ENCODE measurements at regions not wholly inside any gene's neighbourhood (a gene's known extent, or its start where the extent isn't known, plus 50 kb on each side); places are given as distances from the start of the nearest gene placed in this dataset.
"Not testable (repeated sequence)": the region's sequence is repeated elsewhere in the genome, so short reads cannot be mapped to it uniquely, and the experiment has no call there.

- DNase-seq (ENCODE audit: low read depth in 4 of 4, low spot score in 2 of 4) = no peak
Measured at GRCh38 chr3:25895031-25895430, 105.1 kb downstream of the OXSM start.

GRCh38 chr3:25895443-25895842 lies 105.6 kb downstream of the OXSM start:
- DNase-seq (ENCODE audit: low read depth in 4 of 4, low spot score in 2 of 4) = no peak

GRCh38 chr3:25897019-25897418 lies 107.1 kb downstream of the OXSM start:
- DNase-seq (ENCODE audit: low read depth in 4 of 4, low spot score in 2 of 4) = no peak

GRCh38 chr3:25899352-25900101 lies 109.6 kb downstream of the OXSM start:
- DNase-seq (ENCODE audit: low read depth in 4 of 4, low spot score in 2 of 4) = no peak

GRCh38 chr3:25900161-25900560 lies 110.3 kb downstream of the OXSM start:
- no peak for DNase-seq (ENCODE audit: low read depth in 4 of 4, low spot score in 2 of 4)

- no peak for DNase-seq (ENCODE audit: low read depth in 4 of 4, low spot score in 2 of 4)
Measured at GRCh38 chr3:25901796-25902195, 111.9 kb downstream of the OXSM start.

- DNase-seq (ENCODE audit: low read depth in 4 of 4, low spot score in 2 of 4) = no peak
Measured at GRCh38 chr3:25902586-25902985, 112.7 kb downstream of the OXSM start.

- no peak for DNase-seq (ENCODE audit: low read depth in 4 of 4, low spot score in 2 of 4)
Measured at GRCh38 chr3:25903371-25904129, 113.7 kb downstream of the OXSM start.

GRCh38 chr3:25904206-25904605 lies 114.3 kb downstream of the OXSM start:
- DNase-seq (ENCODE audit: low read depth in 4 of 4, low spot score in 2 of 4) = no peak

GRCh38 chr3:25906132-25906906 lies 116.4 kb downstream of the OXSM start:
- no peak for DNase-seq (ENCODE audit: low read depth in 4 of 4, low spot score in 2 of 4)

GRCh38 chr3:25907081-25907480 lies 117.2 kb downstream of the OXSM start:
- no peak for DNase-seq (ENCODE audit: low read depth in 4 of 4, low spot score in 2 of 4)

GRCh38 chr3:25910105-25910504 lies 120.2 kb downstream of the OXSM start:
- no peak for DNase-seq (ENCODE audit: low read depth in 4 of 4, low spot score in 2 of 4)

- no peak for DNase-seq (ENCODE audit: low read depth in 4 of 4, low spot score in 2 of 4)
Measured at GRCh38 chr3:25910997-25911396, 121.1 kb downstream of the OXSM start.

- no peak for DNase-seq (ENCODE audit: low read depth in 4 of 4, low spot score in 2 of 4)
Measured at GRCh38 chr3:25911525-25912295, 121.8 kb downstream of the OXSM start.

- DNase-seq (ENCODE audit: low read depth in 4 of 4, low spot score in 2 of 4) = no peak
Measured at GRCh38 chr3:25913179-25913578, 123.3 kb downstream of the OXSM start.

- no peak for DNase-seq (ENCODE audit: low read depth in 4 of 4, low spot score in 2 of 4)
Measured at GRCh38 chr3:25915673-25916072, 125.8 kb downstream of the OXSM start.

GRCh38 chr3:25916321-25916720 lies 126.4 kb downstream of the OXSM start:
- DNase-seq (ENCODE audit: low read depth in 4 of 4, low spot score in 2 of 4) = no peak

- DNase-seq (ENCODE audit: low read depth in 4 of 4, low spot score in 2 of 4) = not testable (repeated sequence)
Measured at GRCh38 chr3:25931967-25932366, 142.1 kb downstream of the OXSM start.

- DNase-seq (ENCODE audit: low read depth in 4 of 4, low spot score in 2 of 4) = no peak
Measured at GRCh38 chr3:25938566-25939325, 148.9 kb downstream of the OXSM start.

GRCh38 chr3:25940935-25941334 lies 151.0 kb downstream of the OXSM start:
- no peak for DNase-seq (ENCODE audit: low read depth in 4 of 4, low spot score in 2 of 4)
